ENCODE measurements at regions not wholly inside any gene's neighbourhood (a gene's known extent, or its start where the extent isn't known, plus 50 kb on each side); places are given as distances from the start of the nearest gene placed in this dataset.

- Histone ChIP-seq H3K4me1 (no peaks in the 10 kb centered on the region), H3K4me3 (no peak overlapping the region), H3K27ac (no peak overlapping the region), H3K9me3 (no peaks in the 10 kb centered on the region), H3K36me3 (no peaks in the 10 kb centered on the region), H3K27me3 (peaks cover 0 to 27% (median 4%) of the 10 kb centered on the region in 3 donors)
- DNase-seq: no peak
- intact Hi-C loops (cut with DNase I; ENCODE audit: low total_unique reads): no loop called here
- no peak for TF ChIP-seq POLR2A (IDR thresholded peaks at IDR 0.05)
- no peak for TF ChIP-seq POLR2AphosphoS5 (IDR thresholded peaks at IDR 0.05)
- TF ChIP-seq EP300 (IDR thresholded peaks at IDR 0.05): no peak
- TF ChIP-seq CTCF (IDR thresholded peaks at IDR 0.05): no peak
These were observed 225.1 kb downstream of the UACA start for GRCh38 chr15:70538278-70538677.

DNA sequence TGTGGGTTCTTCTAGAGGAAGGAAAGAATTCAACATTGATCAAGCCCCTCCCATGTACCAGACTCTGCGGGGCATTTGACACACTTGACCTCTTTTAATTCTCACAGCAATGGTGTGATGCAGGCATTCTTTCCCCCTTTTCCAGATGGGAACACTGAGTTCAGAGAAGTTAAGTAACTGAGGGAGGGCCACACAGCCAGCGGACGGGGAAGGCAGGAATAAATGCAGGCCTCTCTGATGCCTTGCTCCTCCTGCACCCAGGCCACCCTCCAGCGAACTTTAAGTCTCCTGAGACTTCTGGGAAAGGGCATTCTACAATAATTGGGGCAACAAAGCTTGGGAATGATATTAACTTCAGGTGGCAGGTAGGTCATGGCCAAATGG is 227.4 kb downstream of the UACA start:
- no peak for TF ChIP-seq POLR2AphosphoS5 (IDR thresholded peaks at IDR 0.05)
- TF ChIP-seq EP300 (IDR thresholded peaks at IDR 0.05): no peak
- no peak for TF ChIP-seq CTCF (IDR thresholded peaks at IDR 0.05)
- TF ChIP-seq POLR2A (IDR thresholded peaks at IDR 0.05): no peak
- Histone ChIP-seq H3K27ac (peak overlapping the region in 1 of 5 donors; percentile 7), H3K27me3 (peaks cover 0 to 28% (median 4%) of the 10 kb centered on the region in 3 donors), H3K9me3 (no peaks in the 10 kb centered on the region), H3K4me3 (no peak overlapping the region), H3K36me3 (no peaks in the 10 kb centered on the region), H3K4me1 (no peaks in the 10 kb centered on the region)
- intact Hi-C loops (cut with DNase I; ENCODE audit: low total_unique reads): no loop called here
- WGBS, 5 donors: 78 to 84% (median 83%) methylated on average over 4 of the region's 4 CpGs
- DNase-seq: no peak

DNA sequence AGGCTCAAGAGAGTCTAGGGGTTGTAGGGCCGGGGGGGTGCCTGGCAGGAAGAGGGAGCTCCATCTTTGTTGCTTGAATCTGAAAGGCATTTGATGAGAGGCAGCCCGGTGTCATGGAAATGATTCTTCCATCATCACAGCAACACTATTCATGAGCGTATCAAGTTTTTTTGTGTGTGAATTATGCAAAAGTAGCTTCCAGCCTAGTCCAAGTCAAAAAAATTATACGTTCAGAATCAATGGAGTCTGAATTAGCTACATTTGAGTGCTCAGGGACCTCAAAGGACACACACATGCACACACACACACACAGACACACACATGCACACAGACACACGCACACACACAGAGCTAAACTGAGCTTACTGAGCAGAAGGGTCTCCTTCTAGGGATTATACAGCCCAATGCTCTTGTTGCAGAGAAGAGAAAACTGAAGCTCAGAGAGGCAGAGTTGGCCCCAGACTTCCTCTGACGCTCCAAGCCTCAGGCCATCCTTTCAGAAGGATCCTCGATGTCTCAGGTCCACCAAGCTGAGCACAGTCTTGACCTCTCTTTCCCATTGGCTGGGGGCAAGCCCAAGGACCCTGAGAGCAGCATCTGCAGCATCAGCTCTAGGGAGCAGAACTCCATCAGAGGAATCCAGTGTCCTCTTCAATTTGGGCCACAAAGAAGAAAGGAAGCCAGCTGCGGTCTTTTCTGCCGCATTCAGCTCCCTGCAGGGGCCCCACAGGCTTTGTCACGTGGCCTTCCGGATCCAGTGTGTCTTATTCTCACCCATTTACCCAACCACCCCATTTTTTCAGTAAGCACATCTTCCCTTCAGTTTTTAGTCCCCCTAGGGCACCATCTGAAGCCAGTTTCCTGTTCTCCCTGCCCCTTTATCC is 228.0 kb downstream of the UACA start:
- DNase-seq: peak in 1 of 2 donors; percentile 47
- Histone ChIP-seq H3K27ac (peak overlapping the region in 1 of 5 donors; percentile 7), H3K4me3 (peak overlapping the region in 1 of 4 donors; percentile 10)

More for the DNA sequence above, 228.0 kb downstream of the UACA start:
- Histone ChIP-seq H3K27me3 (peaks cover 0 to 21% (median 4%) of the 10 kb centered on the region in 3 donors), H3K36me3 (no peaks in the 10 kb centered on the region), H3K4me1 (no peaks in the 10 kb centered on the region), H3K9me3 (no peaks in the 10 kb centered on the region)
- 55 to 78% (median 71%) methylated on average over 11 of the region's 11 CpGs for WGBS, 5 donors
- TF ChIP-seq CTCF (IDR thresholded peaks at IDR 0.05): no peak
- no peak for TF ChIP-seq EP300 (IDR thresholded peaks at IDR 0.05)
- TF ChIP-seq POLR2AphosphoS5 (IDR thresholded peaks at IDR 0.05): no peak
- TF ChIP-seq POLR2A (IDR thresholded peaks at IDR 0.05): no peak
- intact Hi-C loops (cut with DNase I; ENCODE audit: low total_unique reads): no loop called here

Measured in stomach (tissue), 8 donors.